ENCODE measurements at regions not wholly inside any gene's neighbourhood (a gene's known extent, or its start where the extent isn't known, plus 50 kb on each side); places are given as distances from the start of the nearest gene placed in this dataset.
"Not testable (repeated sequence)": the region's sequence is repeated elsewhere in the genome, so short reads cannot be mapped to it uniquely, and the experiment has no call there.

- DNase-seq, result not testable (repeated sequence)
Observed at GRCh38 chr5:81823736-81824135, 72.8 kb upstream of the SSBP2 start.

- no peak for DNase-seq
Observed at GRCh38 chr5:81820863-81821262, 70.0 kb upstream of the SSBP2 start.

GRCh38 chr5:81820318-81820636 lies 69.4 kb upstream of the SSBP2 start:
- DNase-seq, result no peak

- DNase-seq, result no peak
Observed at GRCh38 chr5:81819556-81820317, 68.8 kb upstream of the SSBP2 start.

- no peak for DNase-seq
Observed at GRCh38 chr5:81817980-81818379, 67.1 kb upstream of the SSBP2 start.

- DNase-seq, result no peak
Observed at GRCh38 chr5:81817086-81817485, 66.2 kb upstream of the SSBP2 start.

- no peak for DNase-seq
Observed at GRCh38 chr5:81815321-81815720, 64.4 kb upstream of the SSBP2 start.

GRCh38 chr5:81808106-81808505 lies 57.2 kb upstream of the SSBP2 start:
- DNase-seq, result no peak

- DNase-seq, result no peak
Observed at GRCh38 chr5:81805086-81805485, 54.2 kb upstream of the SSBP2 start.

GRCh38 chr5:81803812-81804211 lies 52.9 kb upstream of the SSBP2 start:
- DNase-seq, result no peak

- DNase-seq, result no peak
Observed at GRCh38 chr5:81802625-81803024, 51.7 kb upstream of the SSBP2 start.

GRCh38 chr5:81802020-81802419 lies 51.1 kb upstream of the SSBP2 start:
- DNase-seq, result no peak

- no peak for DNase-seq
Observed at GRCh38 chr5:81800797-81801196, 49.9 kb upstream of the SSBP2 start.

Measured in DMS79 treated with DMSO at 0.1 percent for 48 hours (cell line).